ENCODE measurements at regions not wholly inside any gene's neighbourhood (a gene's known extent, or its start where the extent isn't known, plus 50 kb on each side); places are given as distances from the start of the nearest gene placed in this dataset.

DNA sequence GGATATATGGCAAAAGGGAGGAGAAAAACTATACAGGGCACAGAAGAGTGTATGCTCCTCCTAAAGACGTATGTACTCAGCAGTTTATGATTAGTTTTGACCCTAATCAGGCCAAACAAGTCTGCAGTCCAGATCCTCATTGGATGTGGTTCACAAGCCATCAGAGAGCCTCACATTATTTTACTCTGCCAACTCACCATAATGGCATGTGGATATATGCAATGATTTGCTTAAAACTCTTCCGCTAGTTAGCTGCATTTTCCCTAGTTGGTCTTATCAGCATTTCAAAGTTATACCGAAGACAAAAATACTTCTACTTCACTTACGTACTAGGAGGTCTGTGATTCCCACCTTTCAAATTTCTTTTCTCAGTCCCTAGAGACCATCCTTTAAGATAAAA, 198.4 kb downstream of the CMPK2 start:
- intact Hi-C loops (cut with DNase I), result no loop called here
- DNase-seq, result no peak

DNA sequence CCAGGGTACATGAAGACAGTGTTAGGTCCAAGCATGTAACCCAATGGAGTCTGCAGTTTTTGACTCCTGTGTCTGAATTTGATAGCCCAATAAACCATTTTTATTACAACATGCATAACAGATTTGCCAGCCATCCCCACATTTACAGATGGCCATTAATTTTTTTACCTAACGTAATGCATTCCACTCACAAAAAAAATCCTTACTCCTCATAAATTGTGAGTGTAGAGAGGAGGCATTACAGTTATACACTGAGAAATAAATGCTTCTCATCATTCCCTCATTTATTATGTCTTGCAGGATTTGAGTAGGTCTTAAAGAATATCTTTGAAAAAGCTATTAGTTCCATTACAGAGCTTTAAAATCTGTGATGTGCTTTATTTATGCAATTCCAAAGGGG, 193.8 kb downstream of the CMPK2 start:
- DNase-seq, result no peak
- intact Hi-C loops (cut with DNase I), result no loop called here

DNA sequence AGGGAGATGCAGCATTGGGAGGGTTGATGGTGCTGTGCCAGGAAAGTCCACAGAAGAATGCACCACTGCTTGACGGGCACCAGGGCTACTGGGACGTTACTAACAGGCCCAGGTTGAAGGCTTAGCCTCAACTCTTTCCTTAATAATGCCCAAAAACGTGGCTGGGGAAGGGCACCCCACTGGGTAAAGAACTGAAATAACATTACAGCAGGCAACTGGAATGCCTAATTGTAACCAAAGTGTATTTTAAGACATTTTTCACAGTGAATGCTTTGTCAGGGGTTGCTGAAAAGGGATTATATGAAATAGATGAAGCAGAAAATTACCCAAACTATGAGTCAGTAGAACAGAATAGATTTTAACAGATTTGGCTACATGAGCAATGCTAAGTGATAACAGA, 191.3 kb downstream of the CMPK2 start:
- no peak for DNase-seq
- intact Hi-C loops (cut with DNase I), result no loop called here

- no peak for DNase-seq
- intact Hi-C loops (cut with DNase I), result no loop called here
Measured at GRCh38 chr2:6675791-6676190, 189.9 kb downstream of the CMPK2 start.

- intact Hi-C loops (cut with DNase I), result no loop called here
- DNase-seq, result no peak
Measured at GRCh38 chr2:6676241-6676640, 189.5 kb downstream of the CMPK2 start.

- intact Hi-C loops (cut with DNase I), result no loop called here
- no peak for DNase-seq
Measured at GRCh38 chr2:6676776-6677175, 188.9 kb downstream of the CMPK2 start.

DNA sequence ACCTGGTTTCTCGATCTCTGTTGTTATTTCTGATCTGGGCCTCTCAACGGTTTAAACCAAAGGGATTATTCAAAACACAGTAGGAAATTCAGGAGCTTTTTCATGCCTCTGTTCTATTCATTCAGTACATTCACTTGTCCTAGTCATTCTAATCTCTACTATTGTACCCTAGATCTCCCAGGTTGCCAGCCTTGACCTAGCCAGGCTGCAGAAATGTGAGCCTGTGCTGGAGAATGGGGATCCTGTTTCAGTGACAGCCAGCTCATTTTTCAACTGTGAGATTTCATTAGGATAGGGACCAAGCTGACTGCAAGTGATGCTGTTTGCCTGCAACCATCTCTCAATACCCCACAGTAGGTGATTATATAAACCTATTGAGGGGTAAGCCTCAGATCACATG, 186.2 kb downstream of the CMPK2 start:
- intact Hi-C loops (cut with DNase I), result no loop called here
- DNase-seq, result no peak

- intact Hi-C loops (cut with DNase I), result no loop called here
- DNase-seq, result no peak
Measured at GRCh38 chr2:6683516-6683915, 182.2 kb downstream of the CMPK2 start.

DNA sequence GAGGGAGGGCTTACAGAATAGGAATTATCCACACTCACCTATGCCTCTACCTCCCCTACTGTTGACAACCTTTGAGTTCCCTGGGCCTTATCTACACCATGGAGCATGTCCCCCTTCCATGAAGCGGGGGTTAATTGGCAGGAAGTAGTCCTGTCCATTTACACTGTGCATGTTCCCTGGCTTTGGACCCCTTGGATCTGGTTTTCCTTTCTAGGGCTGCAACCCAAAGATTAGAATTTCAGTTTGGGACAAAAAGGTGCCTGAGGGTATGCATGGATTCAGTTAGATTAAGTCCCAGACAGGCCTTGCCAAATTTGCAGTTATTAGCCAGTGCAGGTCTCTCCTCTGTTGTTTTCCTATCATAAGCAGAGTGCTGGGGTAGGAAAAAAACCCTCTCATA, 180.3 kb downstream of the CMPK2 start:
- DNase-seq, result no peak
- intact Hi-C loops (cut with DNase I), result no loop called here

DNA sequence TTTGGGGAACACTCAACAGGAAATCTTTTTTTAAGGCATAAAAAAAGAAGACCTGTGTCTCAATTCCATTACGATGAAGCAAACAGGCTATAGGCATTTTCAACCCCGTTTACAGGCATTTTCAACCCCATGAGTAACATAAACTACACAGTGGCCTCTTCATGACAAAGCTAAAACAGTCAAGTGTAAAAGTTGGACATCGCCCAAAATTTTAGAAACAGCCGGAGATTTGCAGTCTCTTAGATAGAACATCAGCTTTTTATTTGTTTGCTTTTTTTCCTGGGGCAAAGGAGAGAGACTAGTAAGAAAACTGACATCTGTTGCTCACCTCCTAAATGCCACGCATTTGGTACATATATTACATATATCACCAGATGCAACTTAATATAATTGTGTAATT, 173.7 kb downstream of the CMPK2 start:
- no peak for DNase-seq
- intact Hi-C loops (cut with DNase I), result no loop called here

- DNase-seq, result peak in 22 of 42 donors; percentile 4 to 55 (median 22)
- intact Hi-C loops (cut with DNase I), result no loop called here
Measured at GRCh38 chr2:6692819-6693218, 172.9 kb downstream of the CMPK2 start.

DNA sequence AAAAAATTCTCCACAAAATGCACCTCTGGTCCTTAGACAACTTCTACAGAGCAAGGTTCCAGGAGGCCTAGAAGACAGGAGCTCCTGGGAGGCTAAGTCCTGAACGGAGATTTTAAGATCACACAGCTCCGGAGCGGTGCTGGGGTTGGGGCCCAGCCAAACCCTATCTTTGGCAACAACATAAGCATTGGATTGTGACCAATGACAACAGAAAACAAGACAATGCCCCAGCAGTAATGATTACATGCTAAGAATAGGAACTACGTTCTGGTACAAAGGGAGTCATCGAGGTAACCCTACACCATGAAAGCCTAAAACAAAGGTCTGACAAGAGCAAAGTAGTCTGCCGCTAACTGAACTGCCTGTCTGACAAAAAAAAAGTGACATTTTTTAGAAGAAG, 171.2 kb downstream of the CMPK2 start:
- no peak for DNase-seq
- intact Hi-C loops (cut with DNase I), result no loop called here

DNA sequence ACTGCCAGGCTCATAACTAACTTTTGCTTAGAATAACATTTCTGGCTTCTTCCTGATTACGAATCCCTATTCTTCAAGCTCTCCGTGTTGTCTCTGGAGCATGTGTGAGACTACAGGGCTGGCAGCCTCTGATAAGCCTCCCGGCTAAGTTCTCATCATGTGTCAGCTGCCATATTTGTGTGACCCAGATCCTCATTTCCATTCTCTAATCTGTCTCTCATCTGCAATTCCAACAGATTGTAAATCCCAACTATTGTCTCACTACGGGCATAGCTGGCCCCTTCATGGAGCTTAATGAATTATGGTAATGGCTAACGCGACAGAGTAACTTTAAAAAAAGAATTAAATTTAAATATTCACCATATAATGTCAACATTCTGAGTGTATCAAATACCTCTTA, 165.4 kb downstream of the CMPK2 start:
- intact Hi-C loops (cut with DNase I), result no loop called here

DNA sequence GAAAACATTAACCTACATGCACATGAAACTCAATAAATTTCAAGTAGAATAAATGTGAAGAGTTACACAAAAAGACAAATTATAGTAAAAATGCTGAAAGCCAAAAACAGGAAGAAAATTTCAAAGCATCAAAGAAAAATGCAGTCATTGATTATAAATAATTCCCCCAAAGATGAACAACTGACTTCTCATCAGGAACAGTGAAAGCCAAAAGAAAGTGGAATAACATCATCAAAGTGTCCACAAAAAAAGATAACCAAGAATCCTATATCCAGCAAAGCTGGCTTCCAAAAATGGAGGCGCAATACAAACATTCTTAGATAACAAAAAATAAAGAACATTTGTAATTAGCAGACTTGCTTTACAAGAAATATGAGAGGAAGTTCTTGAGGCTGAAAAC, 161.6 kb downstream of the CMPK2 start:
- no peak for DNase-seq
- intact Hi-C loops (cut with DNase I), result no loop called here

More for the DNA sequence above, 165.4 kb downstream of the CMPK2 start:
- DNase-seq, result no peak

- intact Hi-C loops (cut with DNase I), result no loop called here
- no peak for DNase-seq
Measured at GRCh38 chr2:6721395-6721794, 144.3 kb downstream of the CMPK2 start.

DNA sequence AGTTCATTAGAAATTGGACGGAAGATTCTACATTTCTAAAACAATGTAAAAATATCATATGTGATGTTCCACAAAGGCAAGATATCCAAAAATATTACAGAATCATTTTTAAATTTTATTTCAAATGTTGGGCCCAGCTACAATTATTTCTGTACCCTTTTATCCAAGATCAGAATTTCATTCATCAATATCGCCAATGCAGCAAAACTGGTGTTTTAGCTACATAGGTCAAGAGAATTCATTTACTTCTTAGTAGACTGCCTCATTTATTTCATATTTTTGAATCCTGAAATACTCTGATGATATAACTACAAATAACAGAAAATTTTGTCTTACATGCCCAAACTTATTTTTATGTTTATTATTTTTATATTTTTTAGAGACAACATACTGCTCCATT, 143.1 kb downstream of the CMPK2 start:
- DNase-seq, result no peak
- intact Hi-C loops (cut with DNase I), result no loop called here

DNA sequence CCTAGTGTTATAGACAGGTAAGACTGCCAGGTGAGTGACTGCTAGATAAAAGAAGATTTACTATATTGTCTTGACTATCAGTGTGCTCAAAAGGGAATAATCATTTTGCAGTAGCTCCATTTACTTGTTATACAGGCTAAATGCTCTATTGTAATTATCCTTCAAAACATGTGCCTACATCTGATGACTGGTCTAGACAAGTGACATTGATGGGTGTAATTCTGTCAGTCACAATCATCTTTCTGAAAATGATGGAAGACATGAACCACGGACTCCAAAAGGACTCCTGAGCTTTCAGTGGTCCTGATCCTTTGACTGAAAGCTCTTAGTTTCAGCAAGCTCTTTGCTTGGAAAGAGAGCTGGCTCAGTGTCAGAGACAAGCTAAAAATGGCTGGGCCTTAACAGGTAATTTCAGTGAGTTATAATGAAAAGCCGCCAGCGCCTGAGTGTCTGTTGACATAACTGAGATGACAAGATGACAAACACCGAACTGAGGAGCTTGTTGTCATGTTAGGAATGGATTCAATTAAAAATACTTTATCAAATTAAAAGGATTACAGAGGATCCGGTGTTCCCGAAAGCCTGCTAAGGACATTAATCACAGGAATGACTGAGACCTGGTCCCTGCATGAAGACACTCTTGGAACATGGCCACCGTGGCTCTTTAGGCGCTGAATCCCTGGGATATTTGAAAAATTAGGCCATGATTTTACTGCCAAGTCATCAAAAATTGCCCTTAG, 141.7 kb downstream of the CMPK2 start:
- intact Hi-C loops (cut with DNase I), result no loop called here
- no peak for DNase-seq

GRCh38 chr2:6724605-6725140, 141.0 kb downstream of the CMPK2 start:
- intact Hi-C loops (cut with DNase I), result no loop called here
- no peak for DNase-seq

DNA sequence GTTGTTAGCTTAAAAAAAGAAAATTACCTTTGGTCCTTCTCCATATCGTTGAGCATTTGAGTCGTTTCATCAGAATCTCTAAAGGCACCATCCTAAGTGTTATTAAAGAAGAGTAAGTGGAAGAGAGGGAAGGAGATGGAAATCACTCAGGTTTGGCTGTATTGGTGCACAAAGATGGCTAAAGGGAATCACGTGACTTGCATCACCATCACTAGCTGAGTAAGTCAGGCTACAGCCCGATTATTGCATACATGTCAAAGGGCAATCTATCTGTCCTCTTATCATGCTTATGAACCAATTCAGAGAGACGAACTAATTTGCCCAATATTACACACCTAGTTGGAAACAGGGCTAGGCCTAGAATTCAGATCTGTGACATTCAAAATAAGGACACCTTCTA, 137.6 kb downstream of the CMPK2 start:
- intact Hi-C loops (cut with DNase I), result no loop called here
- DNase-seq, result no peak

DNA sequence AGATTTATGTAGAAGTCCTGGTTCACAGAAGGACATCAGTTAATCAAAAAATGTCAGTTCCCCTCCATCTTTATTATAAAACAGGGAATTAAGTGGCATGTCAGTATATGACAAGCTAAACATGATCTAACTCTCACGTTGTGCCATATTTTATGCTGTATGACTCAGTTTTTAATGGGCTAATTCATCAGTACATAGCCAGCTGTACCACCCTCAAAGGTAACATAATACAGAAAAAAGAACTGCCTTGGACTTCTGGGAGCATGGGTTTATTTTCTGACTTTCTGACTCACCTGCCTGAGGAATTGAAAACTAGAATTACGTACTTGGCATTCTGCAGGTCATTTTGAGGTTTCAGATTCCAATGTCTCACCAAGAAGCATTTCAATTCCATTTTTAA, 135.7 kb downstream of the CMPK2 start:
- intact Hi-C loops (cut with DNase I), result no loop called here
- no peak for DNase-seq
